HG02610 (cell line): ENCODE measurements at regions not wholly inside any gene's neighbourhood (a gene's known extent, or its start where the extent isn't known, plus 50 kb on each side); places are given as distances from the start of the nearest gene placed in this dataset.
"Not testable (repeated sequence)": the region's sequence is repeated elsewhere in the genome, so short reads cannot be mapped to it uniquely, and the experiment has no call there.

ENCODE experiments used
- ATAC-seq: cut with Tn5 transposase; IDR thresholded peaks from one replicate; pipeline ENCODE4 v1.9.1; 2021; ENCODE audit warnings: mild to moderate bottlenecking, moderate library complexity; ENCODE audit not compliant: unreplicated experiment

DNA sequence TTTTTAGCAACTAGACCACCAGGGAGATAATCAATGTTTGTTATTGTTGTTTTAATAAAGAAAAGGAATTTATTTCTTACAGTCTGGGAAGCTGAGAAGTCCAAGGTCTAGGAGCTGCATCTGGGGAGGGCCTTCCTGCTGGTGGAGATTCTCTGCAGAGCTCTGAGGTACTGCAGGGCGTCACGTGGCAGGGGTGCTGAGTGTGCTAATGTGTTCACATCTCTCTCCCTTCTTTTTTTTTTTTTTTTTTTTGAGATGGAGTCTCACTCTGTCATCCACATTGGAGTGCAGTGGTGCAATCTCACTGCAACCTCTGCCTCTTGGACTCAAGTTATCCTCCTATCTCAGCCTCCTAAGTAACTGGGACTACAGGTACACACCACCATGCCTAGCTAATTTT, 150.9 kb upstream of the TRIM24 start:
- ATAC-seq, result no peak

- ATAC-seq, result no peak
These were observed 146.3 kb upstream of the TRIM24 start for GRCh38 chr7:138313829-138314178.

DNA sequence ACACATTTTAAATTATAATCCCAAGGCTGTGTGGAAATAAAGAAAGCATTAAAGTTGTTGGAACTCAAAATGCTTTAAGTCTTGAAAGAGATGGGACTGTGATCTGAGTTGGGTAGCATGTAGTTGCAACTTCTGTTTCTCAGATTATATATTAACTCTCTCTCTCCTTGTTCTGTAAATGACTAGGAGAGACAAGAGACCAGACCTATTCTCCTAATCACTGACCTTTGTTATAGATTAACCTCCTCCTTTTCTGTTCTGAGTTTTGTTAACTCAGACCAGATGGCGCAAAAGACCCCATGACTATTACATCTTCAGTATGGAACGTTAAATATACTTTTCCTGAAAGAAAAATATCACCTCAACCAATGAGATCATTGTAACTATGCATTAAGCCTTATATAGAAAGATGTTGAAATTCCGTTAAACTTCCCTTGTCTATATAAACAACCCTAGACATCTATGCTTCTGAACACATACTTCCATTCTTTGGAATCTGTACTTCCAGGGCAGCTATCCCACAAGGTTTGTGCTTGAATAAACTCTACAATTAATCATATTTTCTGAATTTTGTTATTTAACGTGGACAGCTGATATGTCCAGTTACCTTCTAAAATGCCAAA, 143.5 kb upstream of the TRIM24 start:
- ATAC-seq, result no peak

GRCh38 chr7:138317044-138317596, 142.9 kb upstream of the TRIM24 start:
- no peak for ATAC-seq

- no peak for ATAC-seq
These were observed 135.1 kb upstream of the TRIM24 start for GRCh38 chr7:138324941-138325340.

DNA sequence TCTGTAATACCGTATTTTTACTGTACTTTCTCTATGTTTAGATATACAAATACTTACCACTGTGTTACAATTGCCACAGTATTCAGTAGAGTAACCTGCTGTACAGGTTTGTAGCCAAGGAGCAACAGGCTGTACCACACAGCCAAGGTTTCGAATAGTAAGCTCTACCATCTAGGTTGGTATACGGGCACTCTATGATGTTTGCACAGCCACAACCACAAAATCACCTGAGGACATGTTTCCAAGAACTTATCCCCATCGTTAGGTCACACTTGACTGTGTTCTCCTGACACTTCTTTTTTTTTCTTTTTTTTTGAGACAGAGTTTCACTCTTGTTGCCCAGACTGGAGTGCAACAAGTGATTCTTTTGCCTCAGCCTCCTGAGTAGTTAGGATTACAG, 134.6 kb upstream of the TRIM24 start:
- ATAC-seq, result no peak

DNA sequence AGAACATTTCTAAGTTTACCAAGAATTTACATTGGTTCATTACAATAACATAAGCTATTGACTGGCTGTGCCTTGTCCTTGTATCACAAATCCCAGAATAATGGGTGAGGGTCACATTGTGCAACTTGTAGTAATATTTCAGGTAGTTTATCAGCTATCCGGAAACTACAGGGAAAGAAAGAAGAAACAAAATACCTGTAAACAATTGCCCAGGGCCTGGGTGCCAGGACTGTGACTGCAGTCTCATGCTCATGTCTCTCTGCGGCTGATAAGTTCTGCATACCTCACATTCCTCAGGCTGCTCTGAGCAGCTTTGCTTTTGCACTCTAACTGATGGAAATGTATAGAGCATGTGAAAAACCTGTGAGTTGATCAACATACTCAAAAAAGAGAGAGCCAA, 131.8 kb upstream of the TRIM24 start:
- ATAC-seq, result no peak

- not testable (repeated sequence) for ATAC-seq
These were observed 127.2 kb upstream of the TRIM24 start for GRCh38 chr7:138332850-138333249.

- no peak for ATAC-seq
These were observed 121.7 kb upstream of the TRIM24 start for GRCh38 chr7:138338361-138338760.

- ATAC-seq, result not testable (repeated sequence)
These were observed 120.8 kb upstream of the TRIM24 start for GRCh38 chr7:138339229-138339628.

DNA sequence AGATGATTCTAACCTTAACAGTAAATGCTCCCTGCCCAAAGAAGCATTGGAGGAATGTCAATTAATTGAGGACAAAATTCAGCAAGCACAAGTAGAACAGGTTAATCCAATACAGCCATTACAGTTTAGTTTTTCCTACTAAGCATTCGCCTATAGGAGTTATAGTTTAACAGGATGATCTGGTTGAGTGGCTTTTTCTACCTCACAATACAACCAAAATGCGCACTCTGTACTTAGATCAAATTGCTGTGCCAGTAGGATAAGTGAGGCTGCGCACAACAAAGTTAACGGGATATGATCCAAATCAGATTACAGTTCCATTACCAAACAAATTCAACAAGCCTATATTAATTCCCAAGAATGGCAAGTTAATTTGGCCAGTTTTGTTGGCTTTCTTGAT, 117.1 kb upstream of the TRIM24 start:
- no peak for ATAC-seq

GRCh38 chr7:138345567-138345966, 114.5 kb upstream of the TRIM24 start:
- no peak for ATAC-seq

GRCh38 chr7:138346975-138347374, 113.1 kb upstream of the TRIM24 start:
- ATAC-seq, result no peak

- no peak for ATAC-seq
These were observed 110.0 kb upstream of the TRIM24 start for GRCh38 chr7:138349841-138350700.

GRCh38 chr7:138350701-138351357, 109.2 kb upstream of the TRIM24 start:
- no peak for ATAC-seq

DNA sequence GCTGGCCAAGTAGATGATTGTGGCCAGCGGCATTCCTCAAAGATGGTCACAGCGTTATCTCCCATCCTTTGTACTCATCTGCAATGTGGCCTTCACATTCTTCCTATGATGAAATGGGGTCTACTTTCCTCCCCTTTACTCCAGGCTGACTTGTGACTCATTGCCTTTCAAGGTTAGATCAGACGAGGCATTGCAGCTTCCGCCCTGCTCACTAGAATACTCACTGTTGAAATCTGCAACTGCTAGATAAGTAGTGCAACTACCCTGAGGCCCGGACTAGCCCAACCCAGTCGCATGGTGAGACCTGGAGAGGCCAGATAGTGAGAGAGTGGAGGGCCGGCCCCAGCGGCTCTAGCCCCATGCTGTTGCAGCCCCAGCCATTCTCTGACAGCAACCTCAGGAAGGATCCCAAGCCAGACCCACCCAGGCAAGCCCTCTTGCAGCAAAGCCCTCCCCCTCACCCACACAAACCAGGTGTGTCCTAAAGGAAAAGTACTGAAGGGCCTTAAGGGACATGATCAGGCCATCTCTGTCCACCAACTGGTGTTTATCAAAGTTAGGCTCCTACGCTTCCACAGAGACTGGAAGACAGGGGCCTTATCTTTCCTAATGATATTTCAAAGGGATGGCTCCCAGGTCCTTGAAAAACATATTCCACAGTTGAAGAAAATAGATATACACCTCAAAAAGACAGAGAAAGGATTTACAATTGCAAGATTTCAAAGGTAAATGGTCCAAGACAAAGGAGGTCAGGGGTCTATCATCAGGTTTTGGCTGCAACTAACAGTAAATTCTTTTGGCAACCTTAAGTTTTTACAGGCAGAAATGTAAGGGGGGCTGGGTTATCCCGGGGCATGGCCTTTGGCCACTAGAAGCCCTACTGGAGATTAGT, 107.2 kb upstream of the TRIM24 start:
- no peak for ATAC-seq

GRCh38 chr7:138354066-138354465, 106.0 kb upstream of the TRIM24 start:
- ATAC-seq, result no peak

DNA sequence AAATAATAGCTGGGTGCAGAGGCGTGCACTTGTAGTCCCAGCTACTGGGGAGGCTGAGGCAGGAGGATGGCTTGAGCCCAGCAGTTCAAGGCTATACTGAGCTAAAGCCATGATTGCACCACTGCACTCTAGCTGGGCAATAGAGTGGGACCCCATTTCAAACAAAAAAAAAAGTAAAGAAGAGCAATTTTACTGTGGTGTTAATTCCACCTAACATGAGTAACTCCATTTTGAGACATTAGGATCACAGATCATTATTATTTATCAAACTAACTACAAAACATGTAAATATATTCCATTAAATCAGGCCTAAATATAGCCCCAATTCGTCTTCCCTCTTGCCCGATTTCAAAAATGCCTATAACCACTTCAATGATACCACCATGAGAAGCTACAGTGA, 104.8 kb upstream of the TRIM24 start:
- ATAC-seq, result no peak

GRCh38 chr7:138358850-138359341, 101.2 kb upstream of the TRIM24 start:
- no peak for ATAC-seq

DNA sequence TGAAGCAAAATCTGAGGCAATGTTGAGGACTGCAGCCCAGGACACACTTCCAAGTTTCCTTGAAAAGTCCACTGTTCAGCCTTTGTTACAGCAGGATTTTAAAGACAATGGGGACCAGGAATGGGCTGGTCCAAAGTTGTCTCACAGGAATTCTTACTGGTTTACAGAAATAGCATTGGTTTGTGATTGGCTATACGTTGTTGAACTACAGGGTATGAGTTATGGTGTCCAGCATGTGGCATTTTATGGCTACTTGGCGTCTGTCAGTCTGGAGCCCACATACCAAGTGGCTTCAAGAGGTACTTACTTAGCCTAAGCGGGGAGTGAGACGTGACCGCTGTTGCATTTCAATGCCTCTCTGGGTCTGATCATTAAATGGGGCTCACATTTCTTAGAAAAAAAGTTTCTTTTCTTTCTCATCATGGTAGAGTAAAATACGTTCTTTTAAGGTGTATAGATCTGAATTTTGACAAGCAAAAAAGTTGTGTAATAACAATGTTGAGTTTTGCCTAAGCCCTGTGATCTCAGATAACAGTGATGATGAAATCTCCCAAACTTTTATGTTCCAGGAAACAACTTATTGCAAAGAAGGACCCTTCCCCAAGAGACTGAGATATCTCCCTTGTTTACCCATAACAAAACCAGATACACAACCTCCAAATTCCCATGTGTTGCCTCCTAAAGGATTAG, 100.0 kb upstream of the TRIM24 start:
- no peak for ATAC-seq
